K562 (cell line): ENCODE measurements at regions not wholly inside any gene's neighbourhood (a gene's known extent, or its start where the extent isn't known, plus 50 kb on each side); places are given as distances from the start of the nearest gene placed in this dataset.

ENCODE experiments used
- FOXK1 ChIP-seq: sonication (generic); formaldehyde crosslinking; IDR thresholded peaks from 2 replicates; pipeline ENCODE4 v1.8.0; 2022; ENCODE audit warnings: missing genetic modification reagents, mild to moderate bottlenecking, borderline replicate concordance
- TF ChIP-seq, protein P1 (sequence below): fragments of 200-600 bp; sonication (generic); IDR thresholded peaks from one replicate; pipeline ENCODE4 v1.6.1; 2012; ENCODE audit warnings: mild to moderate bottlenecking, low read depth, low read length, inconsistent platforms

DNA sequence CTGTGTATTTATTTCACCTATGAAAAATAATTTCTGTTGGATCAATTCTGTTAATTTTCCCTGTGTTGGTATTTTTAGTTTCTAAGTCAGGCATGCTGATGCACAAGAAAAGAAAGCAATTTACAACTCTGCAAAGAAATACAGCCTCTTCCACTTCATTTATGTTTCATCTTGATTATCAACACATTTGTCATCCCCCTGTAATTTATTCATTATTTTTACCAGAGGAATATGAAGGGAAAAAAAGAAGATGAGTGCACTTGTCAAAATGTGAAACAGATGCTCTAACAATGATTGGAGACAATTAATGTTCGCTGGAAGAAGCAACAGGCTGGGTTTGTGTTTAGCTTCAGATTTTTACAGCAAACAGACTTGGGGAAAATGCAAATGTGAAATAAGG is 958.5 kb upstream of the SEL1L start (continued):
- TF ChIP-seq, protein P1, sequence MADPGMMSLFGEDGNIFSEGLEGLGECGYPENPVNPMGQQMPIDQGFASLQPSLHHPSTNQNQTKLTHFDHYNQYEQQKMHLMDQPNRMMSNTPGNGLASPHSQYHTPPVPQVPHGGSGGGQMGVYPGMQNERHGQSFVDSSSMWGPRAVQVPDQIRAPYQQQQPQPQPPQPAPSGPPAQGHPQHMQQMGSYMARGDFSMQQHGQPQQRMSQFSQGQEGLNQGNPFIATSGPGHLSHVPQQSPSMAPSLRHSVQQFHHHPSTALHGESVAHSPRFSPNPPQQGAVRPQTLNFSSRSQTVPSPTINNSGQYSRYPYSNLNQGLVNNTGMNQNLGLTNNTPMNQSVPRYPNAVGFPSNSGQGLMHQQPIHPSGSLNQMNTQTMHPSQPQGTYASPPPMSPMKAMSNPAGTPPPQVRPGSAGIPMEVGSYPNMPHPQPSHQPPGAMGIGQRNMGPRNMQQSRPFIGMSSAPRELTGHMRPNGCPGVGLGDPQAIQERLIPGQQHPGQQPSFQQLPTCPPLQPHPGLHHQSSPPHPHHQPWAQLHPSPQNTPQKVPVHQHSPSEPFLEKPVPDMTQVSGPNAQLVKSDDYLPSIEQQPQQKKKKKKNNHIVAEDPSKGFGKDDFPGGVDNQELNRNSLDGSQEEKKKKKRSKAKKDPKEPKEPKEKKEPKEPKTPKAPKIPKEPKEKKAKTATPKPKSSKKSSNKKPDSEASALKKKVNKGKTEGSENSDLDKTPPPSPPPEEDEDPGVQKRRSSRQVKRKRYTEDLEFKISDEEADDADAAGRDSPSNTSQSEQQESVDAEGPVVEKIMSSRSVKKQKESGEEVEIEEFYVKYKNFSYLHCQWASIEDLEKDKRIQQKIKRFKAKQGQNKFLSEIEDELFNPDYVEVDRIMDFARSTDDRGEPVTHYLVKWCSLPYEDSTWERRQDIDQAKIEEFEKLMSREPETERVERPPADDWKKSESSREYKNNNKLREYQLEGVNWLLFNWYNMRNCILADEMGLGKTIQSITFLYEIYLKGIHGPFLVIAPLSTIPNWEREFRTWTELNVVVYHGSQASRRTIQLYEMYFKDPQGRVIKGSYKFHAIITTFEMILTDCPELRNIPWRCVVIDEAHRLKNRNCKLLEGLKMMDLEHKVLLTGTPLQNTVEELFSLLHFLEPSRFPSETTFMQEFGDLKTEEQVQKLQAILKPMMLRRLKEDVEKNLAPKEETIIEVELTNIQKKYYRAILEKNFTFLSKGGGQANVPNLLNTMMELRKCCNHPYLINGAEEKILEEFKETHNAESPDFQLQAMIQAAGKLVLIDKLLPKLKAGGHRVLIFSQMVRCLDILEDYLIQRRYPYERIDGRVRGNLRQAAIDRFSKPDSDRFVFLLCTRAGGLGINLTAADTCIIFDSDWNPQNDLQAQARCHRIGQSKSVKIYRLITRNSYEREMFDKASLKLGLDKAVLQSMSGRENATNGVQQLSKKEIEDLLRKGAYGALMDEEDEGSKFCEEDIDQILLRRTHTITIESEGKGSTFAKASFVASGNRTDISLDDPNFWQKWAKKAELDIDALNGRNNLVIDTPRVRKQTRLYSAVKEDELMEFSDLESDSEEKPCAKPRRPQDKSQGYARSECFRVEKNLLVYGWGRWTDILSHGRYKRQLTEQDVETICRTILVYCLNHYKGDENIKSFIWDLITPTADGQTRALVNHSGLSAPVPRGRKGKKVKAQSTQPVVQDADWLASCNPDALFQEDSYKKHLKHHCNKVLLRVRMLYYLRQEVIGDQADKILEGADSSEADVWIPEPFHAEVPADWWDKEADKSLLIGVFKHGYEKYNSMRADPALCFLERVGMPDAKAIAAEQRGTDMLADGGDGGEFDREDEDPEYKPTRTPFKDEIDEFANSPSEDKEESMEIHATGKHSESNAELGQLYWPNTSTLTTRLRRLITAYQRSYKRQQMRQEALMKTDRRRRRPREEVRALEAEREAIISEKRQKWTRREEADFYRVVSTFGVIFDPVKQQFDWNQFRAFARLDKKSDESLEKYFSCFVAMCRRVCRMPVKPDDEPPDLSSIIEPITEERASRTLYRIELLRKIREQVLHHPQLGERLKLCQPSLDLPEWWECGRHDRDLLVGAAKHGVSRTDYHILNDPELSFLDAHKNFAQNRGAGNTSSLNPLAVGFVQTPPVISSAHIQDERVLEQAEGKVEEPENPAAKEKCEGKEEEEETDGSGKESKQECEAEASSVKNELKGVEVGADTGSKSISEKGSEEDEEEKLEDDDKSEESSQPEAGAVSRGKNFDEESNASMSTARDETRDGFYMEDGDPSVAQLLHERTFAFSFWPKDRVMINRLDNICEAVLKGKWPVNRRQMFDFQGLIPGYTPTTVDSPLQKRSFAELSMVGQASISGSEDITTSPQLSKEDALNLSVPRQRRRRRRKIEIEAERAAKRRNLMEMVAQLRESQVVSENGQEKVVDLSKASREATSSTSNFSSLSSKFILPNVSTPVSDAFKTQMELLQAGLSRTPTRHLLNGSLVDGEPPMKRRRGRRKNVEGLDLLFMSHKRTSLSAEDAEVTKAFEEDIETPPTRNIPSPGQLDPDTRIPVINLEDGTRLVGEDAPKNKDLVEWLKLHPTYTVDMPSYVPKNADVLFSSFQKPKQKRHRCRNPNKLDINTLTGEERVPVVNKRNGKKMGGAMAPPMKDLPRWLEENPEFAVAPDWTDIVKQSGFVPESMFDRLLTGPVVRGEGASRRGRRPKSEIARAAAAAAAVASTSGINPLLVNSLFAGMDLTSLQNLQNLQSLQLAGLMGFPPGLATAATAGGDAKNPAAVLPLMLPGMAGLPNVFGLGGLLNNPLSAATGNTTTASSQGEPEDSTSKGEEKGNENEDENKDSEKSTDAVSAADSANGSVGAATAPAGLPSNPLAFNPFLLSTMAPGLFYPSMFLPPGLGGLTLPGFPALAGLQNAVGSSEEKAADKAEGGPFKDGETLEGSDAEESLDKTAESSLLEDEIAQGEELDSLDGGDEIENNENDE = no peak
- no peak for TF ChIP-seq FOXK1 (CRISPR knock-in tag)
